Colonic mucosa (tissue), 4 donors: ENCODE measurements at regions not wholly inside any gene's neighbourhood (a gene's known extent, or its start where the extent isn't known, plus 50 kb on each side); places are given as distances from the start of the nearest gene placed in this dataset.

Experiments used
- DNase-seq: peaks from one replicate; pipeline ENCODE4 v3.0.0-alpha.2; 2020
- H3K27ac ChIP-seq: fragments of 200-600 bp; one replicate; pipeline ENCODE4 v1.8.0; 2021
- H3K27me3 ChIP-seq: fragments of 200-600 bp; one replicate; pipeline ENCODE4 v1.8.0; 2021
- H3K36me3 ChIP-seq: fragments of 200-600 bp; one replicate; pipeline ENCODE4 v1.8.0; 2021
- H3K4me1 ChIP-seq: fragments of 200-600 bp; one replicate; pipeline ENCODE4 v1.8.0; 2021; ENCODE audit warnings: mild to moderate bottlenecking
- H3K4me3 ChIP-seq: fragments of 200-600 bp; one replicate; pipeline ENCODE4 v1.8.0; 2021
- H3K9ac ChIP-seq, 2 donors: one replicate each; pipeline ENCODE4 v1.7.0; 2013; ENCODE audit warnings: control low read depth in 2 of 2, low read depth in 2 of 2, low read length in 2 of 2
- H3K9me3 ChIP-seq: fragments of 200-600 bp; one replicate; pipeline ENCODE4 v1.8.0; 2021
- intact Hi-C: fragments of 100-400 bp; cut with DNase I; formaldehyde crosslinking; loops from one replicate; pipeline ENCODE4 v1.14.1; 2022
- TF ChIP-seq, protein P1 (sequence below): fragments of 200-600 bp; IDR thresholded peaks from one replicate; pipeline ENCODE4 v1.8.0; 2022; ENCODE audit warnings: antibody characterized with exemption, mild to moderate bottlenecking
- donor health status: healthy.
- donor health status: DM: no; HTN: no; CAD: no.
- donor health status: DM: no; HTN: no; CAD: no.

DNA sequence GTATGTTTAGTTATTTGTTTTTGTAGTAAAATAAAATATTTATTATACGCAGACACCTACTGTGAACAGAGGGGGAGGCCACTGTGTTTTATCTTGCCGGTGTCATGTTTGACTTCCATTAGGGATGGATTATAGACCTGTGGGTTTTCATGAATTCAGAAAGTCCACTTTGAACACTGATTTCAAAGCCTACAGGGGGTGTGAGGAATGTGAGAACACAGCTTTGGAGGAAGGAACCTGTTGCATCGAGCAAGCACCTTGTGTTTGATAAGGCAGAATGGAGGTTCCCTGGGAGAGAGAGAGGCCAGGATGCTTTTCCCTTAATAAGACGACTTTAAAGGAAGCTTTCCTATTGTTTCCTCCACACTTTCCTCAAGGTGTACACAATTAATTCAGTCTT lies 665.0 kb upstream of the MGMT start:
- intact Hi-C loops, result no loop called here
- H3K27ac ChIP-seq, result no peak overlapping the region
- DNase-seq, result no peak

DNA sequence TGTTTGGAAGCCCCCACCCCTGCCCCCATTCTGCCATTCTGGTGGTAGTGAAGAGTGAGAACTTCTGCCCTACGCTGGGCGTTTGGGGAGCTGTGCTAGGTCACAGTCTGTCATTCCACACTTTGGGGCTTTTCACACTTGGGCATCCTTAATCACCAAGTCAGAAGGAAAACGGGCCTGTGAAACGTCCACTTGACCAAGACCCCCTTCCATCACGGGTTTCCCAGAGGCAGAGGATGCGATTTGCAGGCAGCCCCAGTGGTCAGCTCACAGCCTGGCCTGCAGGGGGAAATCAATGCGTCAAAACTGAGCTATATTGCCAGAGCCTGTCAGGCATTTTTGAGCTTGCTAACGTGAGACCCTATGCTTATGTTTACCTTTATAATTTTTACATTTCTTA lies 663.3 kb upstream of the MGMT start:
- no peak overlapping the region for H3K27ac ChIP-seq
- H3K36me3 ChIP-seq, result no peaks in the 10 kb centered on the region
- TF ChIP-seq, protein P1, sequence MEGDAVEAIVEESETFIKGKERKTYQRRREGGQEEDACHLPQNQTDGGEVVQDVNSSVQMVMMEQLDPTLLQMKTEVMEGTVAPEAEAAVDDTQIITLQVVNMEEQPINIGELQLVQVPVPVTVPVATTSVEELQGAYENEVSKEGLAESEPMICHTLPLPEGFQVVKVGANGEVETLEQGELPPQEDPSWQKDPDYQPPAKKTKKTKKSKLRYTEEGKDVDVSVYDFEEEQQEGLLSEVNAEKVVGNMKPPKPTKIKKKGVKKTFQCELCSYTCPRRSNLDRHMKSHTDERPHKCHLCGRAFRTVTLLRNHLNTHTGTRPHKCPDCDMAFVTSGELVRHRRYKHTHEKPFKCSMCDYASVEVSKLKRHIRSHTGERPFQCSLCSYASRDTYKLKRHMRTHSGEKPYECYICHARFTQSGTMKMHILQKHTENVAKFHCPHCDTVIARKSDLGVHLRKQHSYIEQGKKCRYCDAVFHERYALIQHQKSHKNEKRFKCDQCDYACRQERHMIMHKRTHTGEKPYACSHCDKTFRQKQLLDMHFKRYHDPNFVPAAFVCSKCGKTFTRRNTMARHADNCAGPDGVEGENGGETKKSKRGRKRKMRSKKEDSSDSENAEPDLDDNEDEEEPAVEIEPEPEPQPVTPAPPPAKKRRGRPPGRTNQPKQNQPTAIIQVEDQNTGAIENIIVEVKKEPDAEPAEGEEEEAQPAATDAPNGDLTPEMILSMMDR, result no peak
- H3K4me3 ChIP-seq, result no peak overlapping the region
- intact Hi-C loops, result no loop called here
- no peaks in the 10 kb centered on the region for H3K27me3 ChIP-seq
- H3K9me3 ChIP-seq, result no peaks in the 10 kb centered on the region
- H3K9ac ChIP-seq, result no peak overlapping the region
- H3K4me1 ChIP-seq, result no peaks in the 10 kb centered on the region
- no peak for DNase-seq

More for the DNA sequence above, 665.0 kb upstream of the MGMT start:
- no peaks in the 10 kb centered on the region for H3K4me1 ChIP-seq
- TF ChIP-seq, protein P1, result no peak
- H3K36me3 ChIP-seq, result no peaks in the 10 kb centered on the region
- no peaks in the 10 kb centered on the region for H3K27me3 ChIP-seq
- H3K9me3 ChIP-seq, result no peaks in the 10 kb centered on the region
- H3K4me3 ChIP-seq, result no peak overlapping the region
- no peak overlapping the region for H3K9ac ChIP-seq

DNA sequence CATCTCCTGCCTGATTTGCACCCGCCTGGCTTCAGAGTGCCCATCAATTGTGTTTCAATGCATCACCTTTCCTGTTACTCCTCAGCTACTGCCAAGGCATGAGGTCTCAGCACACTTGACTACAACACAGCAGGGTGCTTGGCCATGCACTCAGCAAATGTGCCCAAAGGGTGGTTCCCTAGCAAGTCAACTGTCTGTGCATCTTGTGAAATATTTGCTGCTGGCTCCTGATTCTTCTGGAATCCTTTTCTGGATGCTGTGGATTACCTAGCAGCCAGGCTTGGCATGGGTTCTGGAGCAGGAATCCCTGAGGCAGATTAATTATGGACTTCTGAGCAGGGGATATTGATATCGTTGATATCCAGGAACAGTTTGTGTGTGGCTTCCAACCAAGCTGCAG lies 662.6 kb upstream of the MGMT start:
- Histone ChIP-seq H3K9ac (no peak overlapping the region), H3K9me3 (no peaks in the 10 kb centered on the region), H3K27me3 (no peaks in the 10 kb centered on the region), H3K27ac (no peak overlapping the region), H3K4me1 (no peaks in the 10 kb centered on the region), H3K36me3 (no peaks in the 10 kb centered on the region), H3K4me3 (no peak overlapping the region)
- TF ChIP-seq, protein P1, result no peak
- intact Hi-C loops, result no loop called here
- DNase-seq, result no peak

DNA sequence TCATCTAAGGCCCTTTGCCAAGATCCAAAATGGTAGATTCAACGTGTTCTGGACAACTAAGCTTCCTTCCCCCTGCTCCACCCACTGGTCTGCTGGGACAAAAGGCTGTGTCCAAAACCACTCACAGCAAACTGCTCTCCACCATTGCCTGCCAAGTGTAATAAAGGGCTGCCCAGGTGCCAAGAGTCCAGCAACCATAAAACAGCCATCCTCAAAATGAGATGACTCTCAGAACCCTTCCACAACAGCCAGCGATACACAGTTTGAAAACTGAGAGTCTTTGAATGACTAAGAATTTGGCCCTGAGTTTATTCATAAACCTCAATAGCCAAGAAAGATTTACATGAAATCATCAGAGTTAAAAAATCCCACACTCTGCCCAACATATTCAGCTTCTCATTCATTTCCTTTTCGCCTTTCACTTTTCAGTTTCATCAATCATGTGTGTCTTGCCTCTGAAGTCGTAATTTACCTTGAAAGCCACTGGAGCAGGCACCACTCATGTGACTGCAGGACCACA lies 658.1 kb upstream of the MGMT start:
- Histone ChIP-seq H3K4me1 (no peaks in the 10 kb centered on the region), H3K9me3 (no peaks in the 10 kb centered on the region), H3K9ac (no peak overlapping the region), H3K4me3 (no peak overlapping the region), H3K36me3 (no peaks in the 10 kb centered on the region), H3K27ac (no peak overlapping the region), H3K27me3 (no peaks in the 10 kb centered on the region)
- no peak for DNase-seq
- intact Hi-C loops, result no loop called here
- TF ChIP-seq, protein P1, result no peak

DNA sequence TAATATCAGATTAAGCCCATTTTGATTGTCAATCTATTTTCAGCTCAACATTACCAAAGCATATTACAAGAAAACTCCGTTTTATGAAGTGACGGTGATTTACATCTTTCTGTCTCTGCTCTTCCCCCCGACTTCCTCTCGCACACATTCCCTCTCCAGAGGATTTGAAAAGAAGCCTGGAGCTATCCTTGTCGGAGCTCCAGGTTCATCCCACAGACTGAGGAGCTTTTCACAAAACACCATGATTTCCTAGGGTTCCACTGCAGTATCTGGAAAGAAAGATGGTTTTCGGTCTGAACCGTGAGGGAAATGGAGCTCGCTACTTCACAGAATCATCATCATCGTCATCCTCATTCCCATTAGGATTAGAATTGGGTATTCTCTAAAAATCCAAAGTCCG lies 655.5 kb upstream of the MGMT start:
- DNase-seq, result no peak
- Histone ChIP-seq H3K9me3 (no peaks in the 10 kb centered on the region), H3K27ac (no peak overlapping the region), H3K36me3 (no peaks in the 10 kb centered on the region), H3K9ac (no peak overlapping the region), H3K4me1 (no peaks in the 10 kb centered on the region), H3K4me3 (no peak overlapping the region), H3K27me3 (no peaks in the 10 kb centered on the region)
- TF ChIP-seq, protein P1, result no peak
- intact Hi-C loops, result no loop called here
